ENCODE measurements at regions not wholly inside any gene's neighbourhood (a gene's known extent, or its start where the extent isn't known, plus 50 kb on each side); places are given as distances from the start of the nearest gene placed in this dataset.

DNA sequence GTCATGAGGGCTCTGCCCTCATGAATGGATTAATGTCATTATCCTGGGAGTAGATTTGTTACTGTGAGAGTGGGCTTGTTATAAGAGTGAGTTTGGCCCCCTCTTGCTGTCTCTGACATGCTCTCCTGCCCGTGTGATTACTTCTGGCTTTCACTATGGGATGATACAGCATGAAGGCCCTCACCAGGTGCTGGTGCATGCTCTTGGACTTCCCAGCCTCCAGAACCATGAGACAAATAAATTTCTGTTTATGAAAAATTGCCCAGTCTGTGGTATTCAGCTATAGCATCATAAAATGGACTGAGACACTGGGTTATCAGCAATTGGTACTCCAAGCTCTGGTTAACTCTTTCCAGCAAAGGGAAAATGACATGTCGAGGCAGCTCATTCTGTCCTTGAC, 76.2 kb upstream of the MAP3K7 start:
- TF ChIP-seq, protein P1, sequence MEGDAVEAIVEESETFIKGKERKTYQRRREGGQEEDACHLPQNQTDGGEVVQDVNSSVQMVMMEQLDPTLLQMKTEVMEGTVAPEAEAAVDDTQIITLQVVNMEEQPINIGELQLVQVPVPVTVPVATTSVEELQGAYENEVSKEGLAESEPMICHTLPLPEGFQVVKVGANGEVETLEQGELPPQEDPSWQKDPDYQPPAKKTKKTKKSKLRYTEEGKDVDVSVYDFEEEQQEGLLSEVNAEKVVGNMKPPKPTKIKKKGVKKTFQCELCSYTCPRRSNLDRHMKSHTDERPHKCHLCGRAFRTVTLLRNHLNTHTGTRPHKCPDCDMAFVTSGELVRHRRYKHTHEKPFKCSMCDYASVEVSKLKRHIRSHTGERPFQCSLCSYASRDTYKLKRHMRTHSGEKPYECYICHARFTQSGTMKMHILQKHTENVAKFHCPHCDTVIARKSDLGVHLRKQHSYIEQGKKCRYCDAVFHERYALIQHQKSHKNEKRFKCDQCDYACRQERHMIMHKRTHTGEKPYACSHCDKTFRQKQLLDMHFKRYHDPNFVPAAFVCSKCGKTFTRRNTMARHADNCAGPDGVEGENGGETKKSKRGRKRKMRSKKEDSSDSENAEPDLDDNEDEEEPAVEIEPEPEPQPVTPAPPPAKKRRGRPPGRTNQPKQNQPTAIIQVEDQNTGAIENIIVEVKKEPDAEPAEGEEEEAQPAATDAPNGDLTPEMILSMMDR (conservative IDR thresholded peaks at IDR 0.05 in 1 of 2, IDR thresholded peaks at IDR 0.05 in 1 of 2; ENCODE audit: low read depth in 1 of 2, low read length in 2 of 2): no peak
- TF ChIP-seq EZH2 (IDR thresholded peaks at IDR 0.05; ENCODE audit: low read length, missing control alignments): no peak

Measured in fibroblast of lung (primary cell).